ENCODE measurements at regions not wholly inside any gene's neighbourhood (a gene's known extent, or its start where the extent isn't known, plus 50 kb on each side); places are given as distances from the start of the nearest gene placed in this dataset.

DNA sequence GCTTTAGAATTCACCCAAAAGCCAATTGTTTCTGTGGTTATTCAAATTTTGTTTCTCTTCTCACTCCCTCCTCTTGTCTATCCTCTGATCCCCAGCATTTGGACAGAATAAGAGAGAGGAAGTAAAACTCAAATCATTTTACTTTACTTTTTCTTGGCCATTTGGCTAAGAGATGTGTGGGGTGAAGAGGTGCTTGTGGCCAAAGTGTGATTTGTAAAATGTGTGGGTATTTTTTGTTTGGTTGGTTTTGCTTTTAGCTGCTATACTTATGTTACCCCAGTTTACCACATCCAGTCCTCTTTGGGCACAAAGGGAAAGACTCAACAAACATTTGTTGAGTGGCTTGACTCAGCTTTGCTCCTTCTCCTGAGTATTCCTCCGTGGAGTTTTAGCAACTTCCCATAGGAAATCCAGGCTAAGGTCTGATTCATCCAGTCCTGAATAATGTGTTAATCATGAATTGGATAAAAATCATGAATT, 109.1 kb upstream of the CYP1B1 start:
- H3K9me3 ChIP-seq (ENCODE audit: low read depth, low read length) = no peaks in the 10 kb centered on the region
- no peaks in the 10 kb centered on the region for H3K36me3 ChIP-seq (ENCODE audit: insufficient read depth, low read length)
- no peak overlapping the region for H3K27ac ChIP-seq
- no peak for DNase-seq (ENCODE audit: low read depth, low spot score)
- TF ChIP-seq FOXP2 (optimal IDR thresholded peaks at IDR 0.05; ENCODE audit: control extremely low read depth, extremely low read length, insufficient read depth) (no peak), EZH2 (IDR thresholded peaks at IDR 0.05) (no peak), POLR2AphosphoS5 (IDR thresholded peaks at IDR 0.05; ENCODE audit: borderline replicate concordance, low read depth, low read length) (no peak)
- no peak overlapping the region for H3K4me3 ChIP-seq
- H3K9ac ChIP-seq (ENCODE audit: insufficient read length) = no peak overlapping the region

GRCh38 chr2:38182492-38183003, 106.6 kb upstream of the CYP1B1 start:
- Histone ChIP-seq H3K27ac (no peak overlapping the region), H3K9me3 (ENCODE audit: low read depth, low read length) (no peaks in the 10 kb centered on the region), H3K36me3 (ENCODE audit: insufficient read depth, low read length) (no peaks in the 10 kb centered on the region), H3K4me3 (no peak overlapping the region), H3K9ac (ENCODE audit: insufficient read length) (no peak overlapping the region)
- no peak for DNase-seq (ENCODE audit: low read depth, low spot score)
- TF ChIP-seq POLR2AphosphoS5 (IDR thresholded peaks at IDR 0.05; ENCODE audit: borderline replicate concordance, low read depth, low read length) (no peak), FOXP2 (optimal IDR thresholded peaks at IDR 0.05; ENCODE audit: control extremely low read depth, extremely low read length, insufficient read depth) (no peak), EZH2 (IDR thresholded peaks at IDR 0.05) (no peak)

DNA sequence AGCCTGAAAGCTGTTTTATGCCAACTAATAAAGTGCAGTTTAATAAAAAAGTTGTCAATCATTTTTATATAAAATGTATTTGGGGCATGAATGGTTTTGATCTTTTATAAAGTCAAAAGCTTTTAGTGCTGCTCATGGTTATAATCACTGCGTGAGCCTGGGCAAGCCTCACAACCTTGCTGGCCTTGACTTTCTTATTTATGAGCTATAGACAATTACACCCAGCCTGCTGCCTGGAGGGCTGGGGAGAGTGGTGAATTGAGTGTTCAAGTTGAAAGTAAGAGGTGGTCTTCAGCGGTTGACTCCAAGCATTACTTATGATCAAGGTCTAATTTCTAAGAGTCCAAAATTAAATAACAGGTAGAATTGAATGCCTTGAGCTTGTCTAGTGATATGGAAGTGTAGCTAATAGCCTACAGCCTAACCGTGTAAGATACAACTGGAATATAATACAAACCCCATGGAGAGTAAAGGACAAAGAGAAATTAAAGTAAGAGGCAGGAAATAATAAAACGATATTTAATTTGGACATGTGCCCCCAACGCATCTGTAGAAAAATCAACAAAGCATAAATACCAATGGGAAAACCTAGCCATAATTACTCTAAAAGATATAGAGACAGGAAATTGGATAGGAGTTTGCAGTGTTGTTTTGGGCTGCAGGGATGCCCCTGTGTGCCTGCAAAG, 106.0 kb upstream of the CYP1B1 start:
- no peaks in the 10 kb centered on the region for H3K9me3 ChIP-seq (ENCODE audit: low read depth, low read length)
- H3K36me3 ChIP-seq (ENCODE audit: insufficient read depth, low read length) = no peaks in the 10 kb centered on the region
- no peak for DNase-seq (ENCODE audit: low read depth, low spot score)
- H3K9ac ChIP-seq (ENCODE audit: insufficient read length) = no peak overlapping the region
- TF ChIP-seq POLR2AphosphoS5 (IDR thresholded peaks at IDR 0.05; ENCODE audit: borderline replicate concordance, low read depth, low read length) (no peak), FOXP2 (optimal IDR thresholded peaks at IDR 0.05; ENCODE audit: control extremely low read depth, extremely low read length, insufficient read depth) (no peak), EZH2 (IDR thresholded peaks at IDR 0.05) (no peak)
- H3K4me3 ChIP-seq = no peak overlapping the region
- no peak overlapping the region for H3K27ac ChIP-seq

- no peak overlapping the region for H3K4me3 ChIP-seq
- H3K9ac ChIP-seq (ENCODE audit: insufficient read length) = no peak overlapping the region
- no peaks in the 10 kb centered on the region for H3K36me3 ChIP-seq (ENCODE audit: insufficient read depth, low read length)
- H3K9me3 ChIP-seq (ENCODE audit: low read depth, low read length) = no peaks in the 10 kb centered on the region
- H3K27ac ChIP-seq = no peak overlapping the region
- TF ChIP-seq FOXP2 (optimal IDR thresholded peaks at IDR 0.05; ENCODE audit: control extremely low read depth, extremely low read length, insufficient read depth) (no peak), EZH2 (IDR thresholded peaks at IDR 0.05) (no peak), POLR2AphosphoS5 (IDR thresholded peaks at IDR 0.05; ENCODE audit: borderline replicate concordance, low read depth, low read length) (no peak)
- DNase-seq (ENCODE audit: low read depth, low spot score) = no peak
These were observed 104.8 kb upstream of the CYP1B1 start for GRCh38 chr2:38180754-38181153.

- H3K9me3 ChIP-seq (ENCODE audit: low read depth, low read length) = no peaks in the 10 kb centered on the region
- H3K4me3 ChIP-seq = no peak overlapping the region
- H3K27ac ChIP-seq = no peak overlapping the region
- no peak overlapping the region for H3K9ac ChIP-seq (ENCODE audit: insufficient read length)
- no peak for DNase-seq (ENCODE audit: low read depth, low spot score)
- H3K36me3 ChIP-seq (ENCODE audit: insufficient read depth, low read length) = no peaks in the 10 kb centered on the region
- no peak for TF ChIP-seq POLR2AphosphoS5 (IDR thresholded peaks at IDR 0.05; ENCODE audit: borderline replicate concordance, low read depth, low read length)
These were observed 102.8 kb upstream of the CYP1B1 start for GRCh38 chr2:38178556-38179419.

DNA sequence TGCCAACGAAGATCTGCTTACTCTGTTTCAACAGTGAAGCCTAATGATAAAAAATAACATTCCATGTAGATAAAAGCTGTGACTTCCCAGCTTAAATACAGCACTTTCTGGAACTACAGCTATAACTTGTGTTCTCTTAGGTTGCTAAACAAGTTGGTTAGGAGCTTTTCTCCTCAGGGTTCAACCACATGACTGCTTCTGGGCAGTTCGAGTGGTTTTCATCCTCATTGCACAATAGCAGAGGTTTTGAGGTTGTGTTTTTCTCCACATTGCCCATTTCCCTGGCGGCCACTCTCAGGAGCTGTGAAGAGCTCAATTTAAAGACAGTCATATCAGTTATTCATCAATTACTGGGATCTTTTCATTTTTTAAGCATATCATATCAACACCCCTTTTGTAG, 102.2 kb upstream of the CYP1B1 start:
- H3K36me3 ChIP-seq (ENCODE audit: insufficient read depth, low read length) = no peaks in the 10 kb centered on the region
- H3K9me3 ChIP-seq (ENCODE audit: low read depth, low read length) = no peaks in the 10 kb centered on the region
- DNase-seq (ENCODE audit: low read depth, low spot score) = no peak
- TF ChIP-seq POLR2AphosphoS5 (IDR thresholded peaks at IDR 0.05; ENCODE audit: borderline replicate concordance, low read depth, low read length) (no peak), FOXP2 (optimal IDR thresholded peaks at IDR 0.05; ENCODE audit: control extremely low read depth, extremely low read length, insufficient read depth) (no peak), EZH2 (IDR thresholded peaks at IDR 0.05) (no peak)
- H3K4me3 ChIP-seq = no peak overlapping the region
- no peak overlapping the region for H3K9ac ChIP-seq (ENCODE audit: insufficient read length)
- H3K27ac ChIP-seq = no peak overlapping the region

- DNase-seq (ENCODE audit: low read depth, low spot score) = no peak
- H3K9me3 ChIP-seq (ENCODE audit: low read depth, low read length) = no peaks in the 10 kb centered on the region
- H3K36me3 ChIP-seq (ENCODE audit: insufficient read depth, low read length) = no peaks in the 10 kb centered on the region
- no peak overlapping the region for H3K9ac ChIP-seq (ENCODE audit: insufficient read length)
- H3K27ac ChIP-seq = no peak overlapping the region
- TF ChIP-seq POLR2AphosphoS5 (IDR thresholded peaks at IDR 0.05; ENCODE audit: borderline replicate concordance, low read depth, low read length) (no peak), FOXP2 (optimal IDR thresholded peaks at IDR 0.05; ENCODE audit: control extremely low read depth, extremely low read length, insufficient read depth) (no peak), EZH2 (IDR thresholded peaks at IDR 0.05) (no peak)
- H3K4me3 ChIP-seq = no peak overlapping the region
These were observed 100.7 kb upstream of the CYP1B1 start for GRCh38 chr2:38176619-38177021.

- Histone ChIP-seq H3K9ac (ENCODE audit: insufficient read length) (no peak overlapping the region), H3K36me3 (ENCODE audit: insufficient read depth, low read length) (no peaks in the 10 kb centered on the region), H3K27ac (no peak overlapping the region), H3K4me3 (no peak overlapping the region), H3K9me3 (ENCODE audit: low read depth, low read length) (no peaks in the 10 kb centered on the region)
- no peak for TF ChIP-seq FOXP2 (optimal IDR thresholded peaks at IDR 0.05; ENCODE audit: control extremely low read depth, extremely low read length, insufficient read depth)
- TF ChIP-seq EZH2 (IDR thresholded peaks at IDR 0.05) = no peak
- TF ChIP-seq POLR2AphosphoS5 (IDR thresholded peaks at IDR 0.05; ENCODE audit: borderline replicate concordance, low read depth, low read length) = no peak
- peak; percentile 87 for DNase-seq (ENCODE audit: low read depth, low spot score)
These were observed 98.9 kb upstream of the CYP1B1 start for GRCh38 chr2:38174646-38175423.

Data from SK-N-MC (cell line).